GM21381 (cell line): ENCODE measurements at regions not wholly inside any gene's neighbourhood (a gene's known extent, or its start where the extent isn't known, plus 50 kb on each side); places are given as distances from the start of the nearest gene placed in this dataset.
"Not testable (repeated sequence)": the region's sequence is repeated elsewhere in the genome, so short reads cannot be mapped to it uniquely, and the experiment has no call there.

ENCODE experiments used
- ATAC-seq: cut with Tn5 transposase; IDR thresholded peaks from one replicate; pipeline ENCODE4 v1.9.1; 2021; ENCODE audit warnings: mild to moderate bottlenecking, moderate library complexity; ENCODE audit not compliant: unreplicated experiment

GRCh38 chr16:52386694-52387093 lies 160.2 kb downstream of the TOX3 start:
- ATAC-seq: no peak

- no peak for ATAC-seq
Observed at GRCh38 chr16:52384378-52384777, 162.6 kb downstream of the TOX3 start.

- ATAC-seq: no peak
Observed at GRCh38 chr16:52383640-52384292, 163.2 kb downstream of the TOX3 start.

GRCh38 chr16:52383119-52383518 lies 163.8 kb downstream of the TOX3 start:
- ATAC-seq: no peak

- ATAC-seq: no peak
Observed at GRCh38 chr16:52379551-52379950, 167.4 kb downstream of the TOX3 start.

- no peak for ATAC-seq
Observed at GRCh38 chr16:52376676-52377280, 170.2 kb downstream of the TOX3 start.

- no peak for ATAC-seq
Observed at GRCh38 chr16:52372313-52372712, 174.6 kb downstream of the TOX3 start.

- no peak for ATAC-seq
Observed at GRCh38 chr16:52368859-52369258, 178.1 kb downstream of the TOX3 start.

- no peak for ATAC-seq
Observed at GRCh38 chr16:52367821-52368220, 179.1 kb downstream of the TOX3 start.

GRCh38 chr16:52366983-52367382 lies 180.0 kb downstream of the TOX3 start:
- no peak for ATAC-seq

- ATAC-seq: no peak
Observed at GRCh38 chr16:52364500-52364899, 182.4 kb downstream of the TOX3 start.

- ATAC-seq: no peak
Observed at GRCh38 chr16:52363082-52363481, 183.9 kb downstream of the TOX3 start.

GRCh38 chr16:52357711-52358110 lies 189.2 kb downstream of the TOX3 start:
- ATAC-seq: no peak

- ATAC-seq: no peak
Observed at GRCh38 chr16:52353249-52353648, 193.7 kb downstream of the TOX3 start.

GRCh38 chr16:52351451-52351850 lies 195.5 kb downstream of the TOX3 start:
- ATAC-seq: no peak

GRCh38 chr16:52350031-52350642 lies 196.8 kb downstream of the TOX3 start:
- ATAC-seq: no peak

- ATAC-seq: no peak
Observed at GRCh38 chr16:52346709-52347108, 200.2 kb downstream of the TOX3 start.

- not testable (repeated sequence) for ATAC-seq
Observed at GRCh38 chr16:52333673-52334072, 213.3 kb downstream of the TOX3 start.

GRCh38 chr16:52320930-52321439 lies 226.0 kb downstream of the TOX3 start:
- no peak for ATAC-seq

GRCh38 chr16:52318302-52319009 lies 228.5 kb downstream of the TOX3 start:
- no peak for ATAC-seq

GRCh38 chr16:52316241-52316640 lies 230.7 kb downstream of the TOX3 start:
- ATAC-seq: no peak

GRCh38 chr16:52312716-52313115 lies 234.2 kb downstream of the TOX3 start:
- no peak for ATAC-seq
